ENCODE measurements at regions not wholly inside any gene's neighbourhood (a gene's known extent, or its start where the extent isn't known, plus 50 kb on each side); places are given as distances from the start of the nearest gene placed in this dataset.

DNA sequence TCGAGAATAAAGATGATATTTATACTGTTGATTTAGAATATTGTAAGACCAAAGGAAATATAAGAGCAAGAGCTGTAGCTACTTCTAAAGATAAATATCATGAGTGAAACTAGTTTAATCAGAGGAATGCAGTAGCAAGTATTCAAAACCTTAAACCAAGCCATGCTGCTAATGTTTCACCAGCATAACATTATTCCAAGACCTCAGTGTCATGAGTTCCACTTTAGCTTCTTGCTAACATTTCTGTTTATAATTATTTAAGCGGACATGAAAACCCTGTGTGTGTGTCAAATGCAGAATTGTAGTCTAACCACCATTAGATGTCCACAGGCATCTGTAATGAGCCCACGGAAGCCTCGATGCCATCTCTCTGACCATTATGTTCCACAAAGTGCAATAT lies 752.6 kb upstream of the MARCKS start:
- TF ChIP-seq POLR2A (IDR thresholded peaks at IDR 0.05; ENCODE audit: borderline replicate concordance, extremely low read depth, insufficient read depth, insufficient read length) (no peak), CBX3 (IDR thresholded peaks at IDR 0.05; ENCODE audit: low read depth) (no peak), RAD21 (IDR thresholded peaks at IDR 0.05; ENCODE audit: low read depth) (no peak), SRF (IDR thresholded peaks at IDR 0.05; ENCODE audit: low read depth) (no peak), POLR2AphosphoS5 (IDR thresholded peaks at IDR 0.05; ENCODE audit: low read depth, low read length) (no peak)
- TF ChIP-seq, protein P1, sequence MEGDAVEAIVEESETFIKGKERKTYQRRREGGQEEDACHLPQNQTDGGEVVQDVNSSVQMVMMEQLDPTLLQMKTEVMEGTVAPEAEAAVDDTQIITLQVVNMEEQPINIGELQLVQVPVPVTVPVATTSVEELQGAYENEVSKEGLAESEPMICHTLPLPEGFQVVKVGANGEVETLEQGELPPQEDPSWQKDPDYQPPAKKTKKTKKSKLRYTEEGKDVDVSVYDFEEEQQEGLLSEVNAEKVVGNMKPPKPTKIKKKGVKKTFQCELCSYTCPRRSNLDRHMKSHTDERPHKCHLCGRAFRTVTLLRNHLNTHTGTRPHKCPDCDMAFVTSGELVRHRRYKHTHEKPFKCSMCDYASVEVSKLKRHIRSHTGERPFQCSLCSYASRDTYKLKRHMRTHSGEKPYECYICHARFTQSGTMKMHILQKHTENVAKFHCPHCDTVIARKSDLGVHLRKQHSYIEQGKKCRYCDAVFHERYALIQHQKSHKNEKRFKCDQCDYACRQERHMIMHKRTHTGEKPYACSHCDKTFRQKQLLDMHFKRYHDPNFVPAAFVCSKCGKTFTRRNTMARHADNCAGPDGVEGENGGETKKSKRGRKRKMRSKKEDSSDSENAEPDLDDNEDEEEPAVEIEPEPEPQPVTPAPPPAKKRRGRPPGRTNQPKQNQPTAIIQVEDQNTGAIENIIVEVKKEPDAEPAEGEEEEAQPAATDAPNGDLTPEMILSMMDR (IDR thresholded peaks at IDR 0.05 in 2 of 3, conservative IDR thresholded peaks at IDR 0.05 in 1 of 3; ENCODE audit: borderline replicate concordance in 1 of 3, insufficient read depth in 1 of 3, low read depth in 2 of 3, low read length in 2 of 3), result no peak
- TF ChIP-seq, protein P2, sequence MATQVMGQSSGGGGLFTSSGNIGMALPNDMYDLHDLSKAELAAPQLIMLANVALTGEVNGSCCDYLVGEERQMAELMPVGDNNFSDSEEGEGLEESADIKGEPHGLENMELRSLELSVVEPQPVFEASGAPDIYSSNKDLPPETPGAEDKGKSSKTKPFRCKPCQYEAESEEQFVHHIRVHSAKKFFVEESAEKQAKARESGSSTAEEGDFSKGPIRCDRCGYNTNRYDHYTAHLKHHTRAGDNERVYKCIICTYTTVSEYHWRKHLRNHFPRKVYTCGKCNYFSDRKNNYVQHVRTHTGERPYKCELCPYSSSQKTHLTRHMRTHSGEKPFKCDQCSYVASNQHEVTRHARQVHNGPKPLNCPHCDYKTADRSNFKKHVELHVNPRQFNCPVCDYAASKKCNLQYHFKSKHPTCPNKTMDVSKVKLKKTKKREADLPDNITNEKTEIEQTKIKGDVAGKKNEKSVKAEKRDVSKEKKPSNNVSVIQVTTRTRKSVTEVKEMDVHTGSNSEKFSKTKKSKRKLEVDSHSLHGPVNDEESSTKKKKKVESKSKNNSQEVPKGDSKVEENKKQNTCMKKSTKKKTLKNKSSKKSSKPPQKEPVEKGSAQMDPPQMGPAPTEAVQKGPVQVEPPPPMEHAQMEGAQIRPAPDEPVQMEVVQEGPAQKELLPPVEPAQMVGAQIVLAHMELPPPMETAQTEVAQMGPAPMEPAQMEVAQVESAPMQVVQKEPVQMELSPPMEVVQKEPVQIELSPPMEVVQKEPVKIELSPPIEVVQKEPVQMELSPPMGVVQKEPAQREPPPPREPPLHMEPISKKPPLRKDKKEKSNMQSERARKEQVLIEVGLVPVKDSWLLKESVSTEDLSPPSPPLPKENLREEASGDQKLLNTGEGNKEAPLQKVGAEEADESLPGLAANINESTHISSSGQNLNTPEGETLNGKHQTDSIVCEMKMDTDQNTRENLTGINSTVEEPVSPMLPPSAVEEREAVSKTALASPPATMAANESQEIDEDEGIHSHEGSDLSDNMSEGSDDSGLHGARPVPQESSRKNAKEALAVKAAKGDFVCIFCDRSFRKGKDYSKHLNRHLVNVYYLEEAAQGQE (IDR thresholded peaks at IDR 0.05; ENCODE audit: low read depth), result no peak
- TF ChIP-seq, protein P3, sequence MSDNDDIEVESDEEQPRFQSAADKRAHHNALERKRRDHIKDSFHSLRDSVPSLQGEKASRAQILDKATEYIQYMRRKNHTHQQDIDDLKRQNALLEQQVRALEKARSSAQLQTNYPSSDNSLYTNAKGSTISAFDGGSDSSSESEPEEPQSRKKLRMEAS (IDR thresholded peaks at IDR 0.05), result no peak
